ENCODE measurements at regions not wholly inside any gene's neighbourhood (a gene's known extent, or its start where the extent isn't known, plus 50 kb on each side); places are given as distances from the start of the nearest gene placed in this dataset.

GRCh38 chr2:120971866-120972265 lies 236.2 kb downstream of the GLI2 start:
- in situ Hi-C loops (cut with MboI; ENCODE audit: low pct_unique_long_range_greater_than_20kb, low sequenced_read_pairs, unreplicated experiment) = no loop called here
- TF ChIP-seq CTCF (IDR thresholded peaks at IDR 0.05; ENCODE audit: extremely low read depth, insufficient read depth, missing control alignments) = no peak
- no peak for DNase-seq (ENCODE audit: low spot score)

DNA sequence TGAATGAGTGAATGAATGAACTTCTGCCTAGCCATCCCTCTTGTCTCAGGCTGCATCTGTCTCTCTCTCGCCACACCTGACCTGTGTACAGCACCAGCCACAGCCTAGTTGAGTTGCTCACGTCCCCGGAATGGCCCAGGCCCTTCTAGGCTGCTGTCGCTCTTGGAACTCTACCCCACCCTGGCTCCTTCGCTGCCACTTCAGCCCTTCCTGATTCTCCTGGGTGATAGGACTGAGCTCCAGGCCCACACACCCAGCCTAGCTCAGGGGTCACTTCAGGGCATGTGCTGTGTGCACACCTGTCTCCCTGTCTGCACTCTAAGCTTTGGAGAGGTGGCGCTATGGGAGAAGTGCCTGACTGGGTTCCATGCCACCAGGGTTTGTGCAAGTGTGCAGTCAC lies 236.6 kb downstream of the GLI2 start:
- no peak for TF ChIP-seq CTCF (IDR thresholded peaks at IDR 0.05; ENCODE audit: extremely low read depth, insufficient read depth, missing control alignments)
- no peak for DNase-seq (ENCODE audit: low spot score)

DNA sequence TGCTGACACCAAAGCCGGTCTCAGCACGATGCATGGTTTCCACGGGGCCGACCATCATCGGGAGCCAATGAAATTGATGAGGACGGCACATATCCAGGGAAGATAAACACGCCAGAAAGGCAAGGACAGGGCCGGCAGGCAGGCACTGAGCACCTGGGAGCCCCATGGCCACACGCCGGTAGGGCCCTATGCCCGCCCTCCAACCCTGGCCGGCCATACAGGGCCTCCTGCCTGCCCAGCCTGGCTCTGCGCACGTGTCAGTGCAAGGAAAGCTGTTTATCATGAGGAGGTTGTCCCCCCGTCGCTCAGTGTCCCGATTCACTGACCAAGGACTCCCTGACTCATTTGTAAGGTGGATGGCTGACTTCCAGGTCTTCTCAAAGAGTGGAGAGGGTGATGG lies 237.5 kb downstream of the GLI2 start:
- TF ChIP-seq CTCF (IDR thresholded peaks at IDR 0.05; ENCODE audit: extremely low read depth, insufficient read depth, missing control alignments) = no peak
- no peak for DNase-seq (ENCODE audit: low spot score)
- in situ Hi-C loops (cut with MboI; ENCODE audit: low pct_unique_long_range_greater_than_20kb, low sequenced_read_pairs, unreplicated experiment) = no loop called here

More for the DNA sequence above, 236.6 kb downstream of the GLI2 start:
- in situ Hi-C loops (cut with MboI; ENCODE audit: low pct_unique_long_range_greater_than_20kb, low sequenced_read_pairs, unreplicated experiment) = no loop called here

DNA sequence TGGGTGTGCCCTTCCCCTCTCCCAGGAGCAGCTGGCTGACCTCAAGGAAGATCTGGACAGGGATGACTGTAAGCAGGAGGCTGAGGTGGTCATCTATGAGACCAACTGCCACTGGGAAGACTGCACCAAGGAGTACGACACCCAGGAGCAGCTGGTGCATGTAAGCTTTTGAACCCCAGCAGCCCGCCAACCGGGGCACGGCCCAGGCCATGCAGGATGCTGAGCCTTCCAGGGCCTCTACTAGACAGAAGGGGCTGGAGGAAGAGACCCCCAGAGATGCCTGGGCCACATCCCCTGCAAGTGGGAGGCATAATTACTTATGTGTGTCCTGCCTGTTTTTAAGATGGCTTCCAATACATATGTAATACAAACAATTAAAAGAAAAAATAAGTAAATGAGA lies 239.3 kb downstream of the GLI2 start:
- in situ Hi-C loops (cut with MboI; ENCODE audit: low pct_unique_long_range_greater_than_20kb, low sequenced_read_pairs, unreplicated experiment) = no loop called here
- no peak for DNase-seq (ENCODE audit: low spot score)
- no peak for TF ChIP-seq CTCF (IDR thresholded peaks at IDR 0.05; ENCODE audit: extremely low read depth, insufficient read depth, missing control alignments)

DNA sequence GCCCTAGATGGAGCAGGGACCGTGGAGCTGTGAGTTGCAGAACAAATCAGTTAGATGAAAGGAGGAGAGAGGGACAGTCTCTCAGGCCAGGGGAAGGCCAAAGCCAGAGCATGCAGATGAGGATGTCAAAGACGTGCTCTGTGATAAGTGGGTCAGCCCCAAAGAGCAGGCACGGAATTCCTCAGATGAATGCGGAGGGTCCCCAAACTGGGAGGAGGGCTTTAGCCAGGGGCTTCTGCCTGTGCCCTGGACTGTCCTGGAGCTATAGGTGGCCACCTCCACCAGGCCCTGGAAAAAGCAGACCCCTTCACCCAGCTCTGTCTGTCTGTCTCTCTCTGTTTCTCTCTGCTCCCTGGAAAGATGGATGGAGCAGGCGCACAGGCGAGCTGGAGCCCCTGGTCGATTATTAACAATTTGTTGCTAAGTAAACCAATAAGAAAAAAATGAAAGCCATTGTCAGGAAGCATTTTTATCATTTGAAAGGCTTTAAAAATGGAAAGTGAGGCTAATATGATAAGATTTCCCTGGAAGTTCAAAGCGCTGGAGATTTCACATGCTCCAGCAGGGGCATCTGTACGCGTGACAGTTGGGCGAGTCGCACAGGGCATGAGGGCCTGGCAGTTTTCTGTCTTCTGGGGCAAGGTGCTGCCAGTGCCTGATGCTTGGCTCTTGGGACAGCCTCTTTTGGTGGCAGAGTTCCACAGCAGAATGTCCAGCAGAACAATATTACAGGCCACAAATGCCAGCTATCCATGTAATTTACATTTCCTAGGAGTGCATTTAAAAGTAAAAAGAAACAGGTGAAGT lies 241.0 kb downstream of the GLI2 start:
- TF ChIP-seq CTCF (IDR thresholded peaks at IDR 0.05; ENCODE audit: extremely low read depth, insufficient read depth, missing control alignments) = no peak
- in situ Hi-C loops (cut with MboI; ENCODE audit: low pct_unique_long_range_greater_than_20kb, low sequenced_read_pairs, unreplicated experiment) = no loop called here
- no peak for DNase-seq (ENCODE audit: low spot score)

- in situ Hi-C loops (cut with MboI; ENCODE audit: low pct_unique_long_range_greater_than_20kb, low sequenced_read_pairs, unreplicated experiment) = no loop called here
- DNase-seq (ENCODE audit: low spot score) = no peak
- no peak for TF ChIP-seq CTCF (IDR thresholded peaks at IDR 0.05; ENCODE audit: extremely low read depth, insufficient read depth, missing control alignments)
Observed at GRCh38 chr2:120977582-120978358, 242.1 kb downstream of the GLI2 start.
